Mesendoderm (in vitro differentiated cells): ENCODE measurements at regions not wholly inside any gene's neighbourhood (a gene's known extent, or its start where the extent isn't known, plus 50 kb on each side); places are given as distances from the start of the nearest gene placed in this dataset.

ENCODE experiments used
- DNase-seq: peaks from one replicate; pipeline ENCODE4 v3.0.0; 2013
- H2AK5ac ChIP-seq: 2 replicates; pipeline ENCODE4 v1.6.1; 2013; ENCODE audit warnings: low read length, inconsistent platforms
- H2BK120ac ChIP-seq: 2 replicates; pipeline ENCODE4 v1.6.1; 2013; ENCODE audit warnings: low read depth, mild to moderate bottlenecking, low read length, moderate library complexity, mixed read lengths
- H2BK15ac ChIP-seq: replicated peaks from 2 replicates; pipeline ENCODE4 v1.6.1; 2013; ENCODE audit warnings: low read depth, mild to moderate bottlenecking, moderate library complexity
- H2BK5ac ChIP-seq: 2 replicates; pipeline ENCODE4 v1.6.1; 2013; ENCODE audit warnings: low read length, inconsistent platforms
- H3K18ac ChIP-seq: 2 replicates; pipeline ENCODE4 v1.6.1; 2013; ENCODE audit warnings: mild to moderate bottlenecking, low read length, mixed read lengths
- H3K23ac ChIP-seq: one replicate; pipeline ENCODE4 v1.6.1; 2013; ENCODE audit warnings: low read length
- H3K27ac ChIP-seq: 2 replicates; pipeline ENCODE4 v1.5.1; 2013; ENCODE audit warnings: low read depth, mild to moderate bottlenecking, inconsistent platforms, low read length, moderate library complexity
- H3K27me3 ChIP-seq: 2 replicates; pipeline ENCODE4 v1.6.1; 2013; ENCODE audit warnings: low read length, control low read depth, mild to moderate bottlenecking, inconsistent platforms; ENCODE audit not compliant: insufficient read depth, poor library complexity
- H3K36me3 ChIP-seq: 2 replicates; pipeline ENCODE4 v1.6.1; 2013; ENCODE audit warnings: low read length, inconsistent platforms; ENCODE audit not compliant: control insufficient read depth, insufficient read depth
- H3K4ac ChIP-seq: one replicate; pipeline ENCODE4 v1.6.1; 2013; ENCODE audit warnings: low read depth, mild to moderate bottlenecking, low read length, moderate library complexity
- H3K4me1 ChIP-seq: 2 replicates; pipeline ENCODE4 v1.6.1; 2013; ENCODE audit warnings: low read depth, low read length, inconsistent platforms; ENCODE audit not compliant: control insufficient read depth
- H3K4me2 ChIP-seq: 2 replicates; pipeline ENCODE4 v1.6.1; 2013; ENCODE audit warnings: low read length
- H3K4me3 ChIP-seq: 2 replicates; pipeline ENCODE4 v1.5.1; 2013; ENCODE audit warnings: mild to moderate bottlenecking, low read length
- H3K56ac ChIP-seq: one replicate; pipeline ENCODE4 v1.6.1; 2013; ENCODE audit warnings: low read length
- H3K79me1 ChIP-seq: 2 replicates; pipeline ENCODE4 v1.6.1; 2013; ENCODE audit warnings: low read length, inconsistent platforms
- H3K79me2 ChIP-seq: 2 replicates; pipeline ENCODE4 v1.6.1; 2013; ENCODE audit warnings: mild to moderate bottlenecking, low read length; ENCODE audit not compliant: control insufficient read depth, insufficient read depth
- H3K9ac ChIP-seq: 2 replicates; pipeline ENCODE4 v1.6.1; 2013; ENCODE audit warnings: low read length, inconsistent platforms
- H4K5ac ChIP-seq: one replicate; pipeline ENCODE4 v1.6.1; 2013; ENCODE audit warnings: low read length
- H4K8ac ChIP-seq: one replicate; pipeline ENCODE4 v1.6.1; 2013; ENCODE audit warnings: low read depth, mild to moderate bottlenecking, control low read depth, low read length, moderate library complexity
- whole genome bisulfite sequencing: extraction: QIAGEN DNeasy Blood & Tissue Kit; methylation state at CpG from one replicate; pipeline ENCODE4 v1.1.7; 2013; ENCODE audit warnings: low lambda C conversion rate, missing lambda C conversion rate; ENCODE audit not compliant: insufficient coverage; ENCODE audit errors: extremely low coverage; 5-methylcytosine and 5-hydroxymethylcytosine counted together

GRCh38 chr2:57886161-57886786 lies 160.3 kb upstream of the VRK2 start:
- Histone ChIP-seq H3K23ac (no peak overlapping the region), H3K27ac (no peak overlapping the region)
- no CpG with 5 or more reads among the region's 13 CpGs for WGBS

GRCh38 chr2:57888463-57888862 lies 158.1 kb upstream of the VRK2 start:
- Histone ChIP-seq H3K4me3 (no peak overlapping the region), H2BK5ac (no peak overlapping the region), H3K4me1 (no peaks in the 10 kb centered on the region), H3K9ac (no peak overlapping the region), H4K5ac (no peak overlapping the region), H3K4ac (no peak overlapping the region), H2AK5ac (no peak overlapping the region), H3K23ac (no peak overlapping the region), H3K56ac (no peak overlapping the region), H3K27me3 (no peaks in the 10 kb centered on the region), H3K4me2 (no peak overlapping the region), H2BK120ac (no peak overlapping the region), H3K36me3 (no peaks in the 10 kb centered on the region), H3K18ac (no peak overlapping the region), H3K79me2 (no peaks in the 10 kb centered on the region), H2BK15ac (no peak overlapping the region), H4K8ac (no peak overlapping the region), H3K27ac (no peak overlapping the region), H3K79me1 (no peaks in the 10 kb centered on the region)
- DNase-seq, result no peak
- no CpG with 5 or more reads among the region's 3 CpGs for WGBS

More at GRCh38 chr2:57886161-57886786, 160.3 kb upstream of the VRK2 start:
- no peak for DNase-seq
- Histone ChIP-seq H3K27me3 (no peaks in the 10 kb centered on the region), H3K4me1 (no peaks in the 10 kb centered on the region), H3K9ac (no peak overlapping the region), H3K79me2 (no peaks in the 10 kb centered on the region), H3K36me3 (no peaks in the 10 kb centered on the region), H3K79me1 (no peaks in the 10 kb centered on the region), H2BK120ac (no peak overlapping the region), H3K4me3 (no peak overlapping the region), H3K18ac (no peak overlapping the region), H3K56ac (no peak overlapping the region), H3K4me2 (no peak overlapping the region), H3K4ac (no peak overlapping the region), H4K5ac (no peak overlapping the region), H4K8ac (no peak overlapping the region), H2BK5ac (no peak overlapping the region), H2BK15ac (no peak overlapping the region), H2AK5ac (no peak overlapping the region)

- H3K18ac ChIP-seq, result no peak overlapping the region
- no peak overlapping the region for H3K4me3 ChIP-seq
- H3K4me2 ChIP-seq, result no peak overlapping the region
- H2BK5ac ChIP-seq, result no peak overlapping the region
- H3K79me2 ChIP-seq, result no peaks in the 10 kb centered on the region
- H3K9ac ChIP-seq, result no peak overlapping the region
- no peak overlapping the region for H3K4ac ChIP-seq
- no peaks in the 10 kb centered on the region for H3K79me1 ChIP-seq
- H3K23ac ChIP-seq, result no peak overlapping the region
- H2BK120ac ChIP-seq, result no peak overlapping the region
- H3K36me3 ChIP-seq, result no peaks in the 10 kb centered on the region
- H3K27me3 ChIP-seq, result no peaks in the 10 kb centered on the region
- no peak overlapping the region for H3K56ac ChIP-seq
- no peaks in the 10 kb centered on the region for H3K4me1 ChIP-seq
- DNase-seq, result no peak
- no peak overlapping the region for H2AK5ac ChIP-seq
- no peak overlapping the region for H4K8ac ChIP-seq
- no peak overlapping the region for H3K27ac ChIP-seq
- no peak overlapping the region for H4K5ac ChIP-seq
- H2BK15ac ChIP-seq, result no peak overlapping the region
Observed at GRCh38 chr2:57890464-57890863, 156.1 kb upstream of the VRK2 start.

- no peaks in the 10 kb centered on the region for H3K79me1 ChIP-seq
- no peak overlapping the region for H2BK15ac ChIP-seq
- no peak overlapping the region for H2BK5ac ChIP-seq
- no peak overlapping the region for H3K4me3 ChIP-seq
- no peaks in the 10 kb centered on the region for H3K79me2 ChIP-seq
- no peaks in the 10 kb centered on the region for H3K36me3 ChIP-seq
- H4K5ac ChIP-seq, result no peak overlapping the region
- H4K8ac ChIP-seq, result no peak overlapping the region
- no peak overlapping the region for H3K4me2 ChIP-seq
- H2BK120ac ChIP-seq, result no peak overlapping the region
- no peaks in the 10 kb centered on the region for H3K27me3 ChIP-seq
- no peak overlapping the region for H3K9ac ChIP-seq
- no peak overlapping the region for H3K27ac ChIP-seq
- H3K56ac ChIP-seq, result no peak overlapping the region
- no peak overlapping the region for H3K23ac ChIP-seq
- no peak for DNase-seq
- no CpG with 5 or more reads among the region's 7 CpGs for WGBS
- H3K18ac ChIP-seq, result no peak overlapping the region
- no peak overlapping the region for H3K4ac ChIP-seq
- H2AK5ac ChIP-seq, result no peak overlapping the region
- H3K4me1 ChIP-seq, result no peaks in the 10 kb centered on the region
Observed at GRCh38 chr2:57891086-57891712, 155.4 kb upstream of the VRK2 start.

GRCh38 chr2:57892920-57893319 lies 153.7 kb upstream of the VRK2 start:
- Histone ChIP-seq H3K4me1 (no peaks in the 10 kb centered on the region), H4K8ac (no peak overlapping the region), H3K23ac (no peak overlapping the region), H3K4me2 (no peak overlapping the region), H3K4me3 (no peak overlapping the region), H3K56ac (no peak overlapping the region), H2BK15ac (no peak overlapping the region), H2AK5ac (no peak overlapping the region), H3K9ac (no peak overlapping the region), H2BK120ac (no peak overlapping the region), H3K79me1 (no peaks in the 10 kb centered on the region), H3K36me3 (no peaks in the 10 kb centered on the region), H3K18ac (no peak overlapping the region), H2BK5ac (no peak overlapping the region), H3K79me2 (no peaks in the 10 kb centered on the region), H3K27ac (no peak overlapping the region), H3K4ac (no peak overlapping the region), H4K5ac (no peak overlapping the region), H3K27me3 (no peaks in the 10 kb centered on the region)
- no peak for DNase-seq
- WGBS, result no CpG with 5 or more reads among the region's 3 CpGs

GRCh38 chr2:57893347-57893746 lies 153.3 kb upstream of the VRK2 start:
- no peak for DNase-seq
- Histone ChIP-seq H3K18ac (no peak overlapping the region), H3K4me2 (no peak overlapping the region), H3K4ac (no peak overlapping the region), H2BK5ac (no peak overlapping the region), H4K8ac (no peak overlapping the region), H2BK120ac (no peak overlapping the region), H3K79me2 (no peaks in the 10 kb centered on the region), H2AK5ac (no peak overlapping the region), H2BK15ac (no peak overlapping the region), H3K36me3 (no peaks in the 10 kb centered on the region), H3K23ac (no peak overlapping the region), H3K4me3 (no peak overlapping the region), H3K79me1 (no peaks in the 10 kb centered on the region), H3K9ac (no peak overlapping the region), H3K56ac (no peak overlapping the region), H3K27me3 (no peaks in the 10 kb centered on the region), H3K27ac (no peak overlapping the region), H4K5ac (no peak overlapping the region), H3K4me1 (no peaks in the 10 kb centered on the region)
- no CpG with 5 or more reads among the region's 6 CpGs for WGBS
